Parathyroid adenoma (tissue), 2 donors: ENCODE measurements at regions not wholly inside any gene's neighbourhood (a gene's known extent, or its start where the extent isn't known, plus 50 kb on each side); places are given as distances from the start of the nearest gene placed in this dataset.
"Not testable (repeated sequence)": the region's sequence is repeated elsewhere in the genome, so short reads cannot be mapped to it uniquely, and the experiment has no call there.

Source experiments
- H2AFZ ChIP-seq: fragments of 300-600 bp; sonication (generic); one replicate; pipeline ENCODE4 v1.7.0; 2017; ENCODE audit warnings: antibody characterized with exemption, mild to moderate bottlenecking
- H3K27ac ChIP-seq: fragments of 300-600 bp; sonication (generic); one replicate; pipeline ENCODE4 v1.7.0; 2017
- H3K27me3 ChIP-seq: fragments of 300-600 bp; sonication (generic); one replicate; pipeline ENCODE4 v1.7.0; 2017; ENCODE audit warnings: low read length; ENCODE audit not compliant: control insufficient read depth, insufficient read depth
- H3K36me3 ChIP-seq: fragments of 300-600 bp; sonication (generic); one replicate; pipeline ENCODE4 v1.7.0; 2017; ENCODE audit warnings: low read length; ENCODE audit not compliant: control insufficient read depth, insufficient read depth
- H3K4me1 ChIP-seq: fragments of 300-600 bp; sonication (generic); one replicate; pipeline ENCODE4 v1.7.0; 2017; ENCODE audit warnings: control low read depth
- H3K4me2 ChIP-seq: fragments of 300-600 bp; sonication (generic); one replicate; pipeline ENCODE4 v1.7.0; 2017; ENCODE audit warnings: low read length
- H3K4me3 ChIP-seq: fragments of 300-600 bp; sonication (generic); one replicate; pipeline ENCODE4 v1.7.0; 2017; ENCODE audit warnings: low read depth, low read length
- H3K79me2 ChIP-seq: fragments of 300-600 bp; sonication (generic); one replicate; pipeline ENCODE4 v1.7.0; 2017; ENCODE audit warnings: control low read depth
- H3K9ac ChIP-seq: fragments of 300-600 bp; sonication (generic); one replicate; pipeline ENCODE4 v1.7.0; 2017; ENCODE audit warnings: mild to moderate bottlenecking
- H3K9me3 ChIP-seq: fragments of 300-600 bp; sonication (generic); one replicate; pipeline ENCODE4 v1.7.0; 2017; ENCODE audit warnings: low read length; ENCODE audit not compliant: control insufficient read depth
- CTCF ChIP-seq: fragments of 300-600 bp; sonication (generic); IDR thresholded peaks from one replicate; pipeline ENCODE4 v1.7.0; 2017; ENCODE audit warnings: antibody characterized with exemption, mild to moderate bottlenecking
- donor health status: primary hyperparathyroidism.

- not testable (repeated sequence) for H3K4me2 ChIP-seq, H3K79me2 ChIP-seq, H3K27ac ChIP-seq, H3K36me3 ChIP-seq, H3K27me3 ChIP-seq, H3K9ac ChIP-seq, H3K4me3 ChIP-seq, H3K4me1 ChIP-seq, H3K9me3 ChIP-seq, H2AFZ ChIP-seq
Observed at GRCh38 chr15:84094720-84095119, 140.9 kb upstream of the GOLGA6L4 start.

- not testable (repeated sequence) for H3K9me3 ChIP-seq, H3K27ac ChIP-seq, H2AFZ ChIP-seq, H3K4me3 ChIP-seq, H3K36me3 ChIP-seq, H3K4me2 ChIP-seq, H3K4me1 ChIP-seq, H3K27me3 ChIP-seq, H3K9ac ChIP-seq, H3K79me2 ChIP-seq
Observed at GRCh38 chr15:84097053-84097452, 138.5 kb upstream of the GOLGA6L4 start.

GRCh38 chr15:84098604-84099003, 137.0 kb upstream of the GOLGA6L4 start:
- no peaks in the 10 kb centered on the region for H3K9me3 ChIP-seq
- no peaks in the 10 kb centered on the region for H3K36me3 ChIP-seq
- H3K27me3 ChIP-seq, result no peaks in the 10 kb centered on the region
- H3K9ac ChIP-seq, result no peak overlapping the region
- no peak overlapping the region for H3K27ac ChIP-seq
- H2AFZ ChIP-seq, result no peak overlapping the region
- no peaks in the 10 kb centered on the region for H3K79me2 ChIP-seq
- no peak overlapping the region for H3K4me2 ChIP-seq
- no peak overlapping the region for H3K4me3 ChIP-seq
- no peaks in the 10 kb centered on the region for H3K4me1 ChIP-seq
- no peak for TF ChIP-seq CTCF

- no peaks in the 10 kb centered on the region for H3K9me3 ChIP-seq
- H3K9ac ChIP-seq, result no peak overlapping the region
- H3K36me3 ChIP-seq, result no peaks in the 10 kb centered on the region
- no peak overlapping the region for H3K4me3 ChIP-seq
- H3K27ac ChIP-seq, result no peak overlapping the region
- no peaks in the 10 kb centered on the region for H3K4me1 ChIP-seq
- no peaks in the 10 kb centered on the region for H3K27me3 ChIP-seq
- H3K4me2 ChIP-seq, result no peak overlapping the region
- no peak overlapping the region for H2AFZ ChIP-seq
- TF ChIP-seq CTCF, result no peak
- H3K79me2 ChIP-seq, result no peaks in the 10 kb centered on the region
Observed at GRCh38 chr15:84099181-84099580, 136.4 kb upstream of the GOLGA6L4 start.

- Histone ChIP-seq H3K27me3 (no peaks in the 10 kb centered on the region), H3K9me3 (no peaks in the 10 kb centered on the region), H3K27ac (no peak overlapping the region), H3K4me3 (no peak overlapping the region), H3K79me2 (no peaks in the 10 kb centered on the region), H3K4me1 (no peaks in the 10 kb centered on the region), H3K36me3 (no peaks in the 10 kb centered on the region), H3K9ac (no peak overlapping the region), H2AFZ (no peak overlapping the region), H3K4me2 (no peak overlapping the region)
- no peak for TF ChIP-seq CTCF
Observed at GRCh38 chr15:84103345-84103744, 132.2 kb upstream of the GOLGA6L4 start.

- Histone ChIP-seq H3K79me2 (no peaks in the 10 kb centered on the region), H3K27me3 (no peaks in the 10 kb centered on the region), H3K27ac (no peak overlapping the region), H3K9ac (no peak overlapping the region), H3K4me2 (no peak overlapping the region), H2AFZ (no peak overlapping the region), H3K4me1 (no peaks in the 10 kb centered on the region), H3K4me3 (no peak overlapping the region), H3K9me3 (no peaks in the 10 kb centered on the region), H3K36me3 (no peaks in the 10 kb centered on the region)
- TF ChIP-seq CTCF, result no peak
Observed at GRCh38 chr15:84104853-84105252, 130.7 kb upstream of the GOLGA6L4 start.
